HCT116 (cell line): ENCODE measurements at regions not wholly inside any gene's neighbourhood (a gene's known extent, or its start where the extent isn't known, plus 50 kb on each side); places are given as distances from the start of the nearest gene placed in this dataset.

Source experiments
- CTCF ChIP-seq, 3 experiments: fragments of 200-600 bp in 1 of 3; sonication (generic) in 1 of 3; IDR thresholded peaks in 2 of 3; conservative IDR thresholded peaks in 1 of 3; 2 replicates each; pipeline ENCODE4 v1.5.1; 2012 to 2017; ENCODE audit warnings: low read depth in 2 of 3, low read length in 2 of 3, antibody characterized with exemption in 1 of 3, borderline replicate concordance in 1 of 3, control low read depth in 1 of 3, mild to moderate bottlenecking in 1 of 3, mixed read lengths in 1 of 3, mixed run types in 1 of 3, moderate library complexity in 1 of 3; ENCODE audit not compliant: insufficient read depth in 1 of 3
- POLR2A ChIP-seq: IDR thresholded peaks from 2 replicates; pipeline ENCODE4 v1.7.0; 2011; ENCODE audit warnings: borderline replicate concordance; ENCODE audit not compliant: insufficient read depth, insufficient read length; ENCODE audit errors: extremely low read depth
- REST ChIP-seq: IDR thresholded peaks from 2 replicates; pipeline ENCODE4 v1.6.1; 2012; ENCODE audit warnings: low read depth

- no peak for TF ChIP-seq CTCF (IDR thresholded peaks at IDR 0.05 in 2 of 3, conservative IDR thresholded peaks at IDR 0.05 in 1 of 3; ENCODE audit: borderline replicate concordance in 1 of 3, insufficient read depth in 1 of 3, low read depth in 2 of 3, low read length in 2 of 3)
- no peak for TF ChIP-seq REST
- TF ChIP-seq POLR2A: no peak
Measured at GRCh38 chr3:24751020-24751419, 256.4 kb upstream of the THRB start.
